HFFc6 (cell line): ENCODE measurements at regions not wholly inside any gene's neighbourhood (a gene's known extent, or its start where the extent isn't known, plus 50 kb on each side); places are given as distances from the start of the nearest gene placed in this dataset.

Experiments used
- DNase-seq: peaks from one replicate; pipeline ENCODE4 v3.0.0-alpha.2; 2018
- H3K27ac Mint-ChIP-seq: 2 replicates; pipeline ENCODE4 v1.8.0; 2020; ENCODE audit warnings: mild to moderate bottlenecking, mixed read lengths
- H3K27me3 Mint-ChIP-seq: 2 replicates; pipeline ENCODE4 v1.8.0; 2021; ENCODE audit warnings: mild to moderate bottlenecking, moderate library complexity, mixed read lengths; ENCODE audit not compliant: insufficient read depth
- H3K36me3 Mint-ChIP-seq: 2 replicates; pipeline ENCODE4 v1.8.0; 2021; ENCODE audit warnings: low read depth, mixed read lengths
- H3K4me1 Mint-ChIP-seq: 2 replicates; pipeline ENCODE4 v1.8.0; 2020; ENCODE audit warnings: low read depth, mixed read lengths
- H3K4me3 Mint-ChIP-seq: 2 replicates; pipeline ENCODE4 v1.8.0; 2020; ENCODE audit warnings: mild to moderate bottlenecking, moderate library complexity, mixed read lengths
- H3K9me3 Mint-ChIP-seq: 2 replicates; pipeline ENCODE4 v1.8.0; 2020; ENCODE audit warnings: mild to moderate bottlenecking, mixed read lengths
- TF ChIP-seq, protein P1 (sequence below): fragments of 200-600 bp; sonication (generic); IDR thresholded peaks from 2 replicates; pipeline ENCODE4 v1.5.0; 2021; ENCODE audit warnings: antibody characterized with exemption, mild to moderate bottlenecking

- DNase-seq: no peak
- H3K27me3 Mint-ChIP-seq: no peaks in the 10 kb centered on the region; the same call in 1 of the 2 replicates
- H3K27ac Mint-ChIP-seq: no peak overlapping the region
Measured at GRCh38 chr1:163824490-163824889, 502.7 kb downstream of the NUF2 start.

DNA sequence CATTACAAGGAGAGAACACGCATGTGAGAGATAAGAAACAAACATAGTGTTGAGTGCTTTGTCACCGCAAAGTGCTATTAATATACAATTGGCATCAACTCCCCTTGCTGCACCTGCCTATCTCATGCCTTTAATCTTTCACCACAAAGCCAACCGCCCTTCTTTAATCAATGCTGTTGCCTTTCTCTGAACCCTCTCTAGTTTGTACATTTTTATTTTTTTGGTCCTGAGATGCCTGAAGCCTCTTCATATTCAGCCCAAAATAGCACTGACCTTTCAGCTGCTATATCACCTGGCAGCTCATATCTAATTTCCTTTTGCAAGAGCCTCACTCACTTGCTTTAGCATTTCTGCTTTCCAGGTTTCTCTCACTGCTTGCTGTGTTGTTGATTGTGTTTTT, 504.7 kb downstream of the NUF2 start:
- H3K36me3 Mint-ChIP-seq: no peaks in the 10 kb centered on the region
- no peak overlapping the region for H3K4me3 Mint-ChIP-seq
- DNase-seq: no peak
- peaks cover 29% of the 10 kb centered on the region for H3K4me1 Mint-ChIP-seq
- no peaks in the 10 kb centered on the region; the same call in 1 of the 2 replicates for H3K27me3 Mint-ChIP-seq
- H3K27ac Mint-ChIP-seq: no peak overlapping the region
- TF ChIP-seq, protein P1, sequence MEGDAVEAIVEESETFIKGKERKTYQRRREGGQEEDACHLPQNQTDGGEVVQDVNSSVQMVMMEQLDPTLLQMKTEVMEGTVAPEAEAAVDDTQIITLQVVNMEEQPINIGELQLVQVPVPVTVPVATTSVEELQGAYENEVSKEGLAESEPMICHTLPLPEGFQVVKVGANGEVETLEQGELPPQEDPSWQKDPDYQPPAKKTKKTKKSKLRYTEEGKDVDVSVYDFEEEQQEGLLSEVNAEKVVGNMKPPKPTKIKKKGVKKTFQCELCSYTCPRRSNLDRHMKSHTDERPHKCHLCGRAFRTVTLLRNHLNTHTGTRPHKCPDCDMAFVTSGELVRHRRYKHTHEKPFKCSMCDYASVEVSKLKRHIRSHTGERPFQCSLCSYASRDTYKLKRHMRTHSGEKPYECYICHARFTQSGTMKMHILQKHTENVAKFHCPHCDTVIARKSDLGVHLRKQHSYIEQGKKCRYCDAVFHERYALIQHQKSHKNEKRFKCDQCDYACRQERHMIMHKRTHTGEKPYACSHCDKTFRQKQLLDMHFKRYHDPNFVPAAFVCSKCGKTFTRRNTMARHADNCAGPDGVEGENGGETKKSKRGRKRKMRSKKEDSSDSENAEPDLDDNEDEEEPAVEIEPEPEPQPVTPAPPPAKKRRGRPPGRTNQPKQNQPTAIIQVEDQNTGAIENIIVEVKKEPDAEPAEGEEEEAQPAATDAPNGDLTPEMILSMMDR: no peak
- no peaks in the 10 kb centered on the region for H3K9me3 Mint-ChIP-seq

More at GRCh38 chr1:163824490-163824889, 502.7 kb downstream of the NUF2 start:
- no peaks in the 10 kb centered on the region for H3K9me3 Mint-ChIP-seq
- TF ChIP-seq, protein P1: no peak
- peaks cover 37% of the 10 kb centered on the region for H3K4me1 Mint-ChIP-seq
- no peaks in the 10 kb centered on the region for H3K36me3 Mint-ChIP-seq
- no peak overlapping the region for H3K4me3 Mint-ChIP-seq

DNA sequence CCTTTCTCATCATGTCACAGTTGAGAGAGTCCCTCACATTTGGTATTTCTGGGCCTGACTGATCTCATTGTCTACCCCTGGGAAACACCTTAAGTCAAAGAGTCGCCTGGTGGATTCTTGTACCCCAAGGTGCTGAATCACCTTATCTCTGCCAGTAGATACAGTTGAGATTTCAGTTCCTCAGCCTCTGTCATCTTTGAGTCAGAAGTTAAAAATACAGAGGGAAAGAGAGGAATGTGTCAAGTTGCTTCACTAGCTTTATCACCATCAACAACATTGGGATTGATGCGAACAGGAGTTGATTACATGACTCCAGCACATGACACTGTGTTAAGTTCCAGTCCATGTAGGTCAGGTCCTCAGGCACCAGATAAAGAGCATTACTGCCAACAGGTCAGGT, 513.0 kb downstream of the NUF2 start:
- DNase-seq: peak; percentile 14
- Mint-ChIP-seq H3K4me3 (no peak overlapping the region), H3K27ac (no peak overlapping the region; the same call in 1 of the 2 replicates), H3K4me1 (peaks cover 23% of the 10 kb centered on the region), H3K36me3 (no peaks in the 10 kb centered on the region), H3K27me3 (peaks cover 2% of the 10 kb centered on the region), H3K9me3 (no peaks in the 10 kb centered on the region)
- TF ChIP-seq, protein P1: no peak

DNA sequence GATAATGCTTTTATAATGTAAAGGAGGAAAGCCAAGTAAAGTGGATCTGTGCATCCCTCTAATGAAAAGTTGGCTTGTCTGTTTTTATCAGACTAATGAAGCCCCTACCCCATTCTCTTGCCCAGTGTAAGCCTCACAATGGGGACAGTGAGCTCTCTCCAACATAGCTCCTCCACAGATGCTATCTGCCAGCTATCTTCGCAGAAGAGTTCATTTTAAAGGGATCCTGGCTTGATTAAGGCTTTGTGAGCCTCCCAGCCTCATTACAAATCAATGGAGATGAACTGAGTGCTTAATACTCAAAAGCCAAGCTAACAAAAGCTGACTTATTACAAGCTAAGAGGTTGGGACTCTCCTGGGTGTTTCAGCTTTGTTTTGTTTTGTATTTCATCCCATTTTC, 514.7 kb downstream of the NUF2 start:
- Mint-ChIP-seq H3K27ac (no peak overlapping the region), H3K4me3 (no peak overlapping the region)
- TF ChIP-seq, protein P1: no peak

GRCh38 chr1:163837206-163837605, 515.5 kb downstream of the NUF2 start:
- Mint-ChIP-seq H3K4me1 (peaks cover 32% of the 10 kb centered on the region), H3K27ac (no peak overlapping the region), H3K9me3 (no peaks in the 10 kb centered on the region), H3K27me3 (peaks cover 2% of the 10 kb centered on the region), H3K4me3 (no peak overlapping the region), H3K36me3 (no peaks in the 10 kb centered on the region)
- TF ChIP-seq, protein P1: no peak
- DNase-seq: no peak

More for the DNA sequence above, 514.7 kb downstream of the NUF2 start:
- DNase-seq: no peak
- Mint-ChIP-seq H3K4me1 (peaks cover 24% of the 10 kb centered on the region), H3K36me3 (no peaks in the 10 kb centered on the region), H3K9me3 (no peaks in the 10 kb centered on the region), H3K27me3 (peaks cover 2% of the 10 kb centered on the region; the same call in 1 of the 2 replicates)

GRCh38 chr1:163842571-163842970, 520.8 kb downstream of the NUF2 start:
- H3K9me3 Mint-ChIP-seq: no peaks in the 10 kb centered on the region
- H3K36me3 Mint-ChIP-seq: no peaks in the 10 kb centered on the region
- TF ChIP-seq, protein P1: no peak
- H3K4me3 Mint-ChIP-seq: peak overlapping the region; percentile 5; the same call in 1 of the 2 replicates
- DNase-seq: no peak
- peak overlapping the region; percentile 75 for H3K27ac Mint-ChIP-seq
- H3K4me1 Mint-ChIP-seq: peaks cover 46% of the 10 kb centered on the region
- H3K27me3 Mint-ChIP-seq: no peaks in the 10 kb centered on the region; the same call in 1 of the 2 replicates
